Epithelial cell of proximal tubule (primary cell): ENCODE measurements at regions not wholly inside any gene's neighbourhood (a gene's known extent, or its start where the extent isn't known, plus 50 kb on each side); places are given as distances from the start of the nearest gene placed in this dataset.
"Not testable (repeated sequence)": the region's sequence is repeated elsewhere in the genome, so short reads cannot be mapped to it uniquely, and the experiment has no call there.

Experiments used
- DNase-seq: peaks from one replicate; pipeline ENCODE4 v3.0.0-alpha.2; 2011; ENCODE audit warnings: low read depth
- H3K4me3 ChIP-seq: 2 replicates; pipeline ENCODE4 v1.5.1; 2011; ENCODE audit warnings: low read depth, mild to moderate bottlenecking, low read length
- CTCF ChIP-seq: conservative IDR thresholded peaks from 2 replicates; pipeline ENCODE4 v1.5.1; 2012; ENCODE audit warnings: low read depth, mild to moderate bottlenecking, low read length

DNA sequence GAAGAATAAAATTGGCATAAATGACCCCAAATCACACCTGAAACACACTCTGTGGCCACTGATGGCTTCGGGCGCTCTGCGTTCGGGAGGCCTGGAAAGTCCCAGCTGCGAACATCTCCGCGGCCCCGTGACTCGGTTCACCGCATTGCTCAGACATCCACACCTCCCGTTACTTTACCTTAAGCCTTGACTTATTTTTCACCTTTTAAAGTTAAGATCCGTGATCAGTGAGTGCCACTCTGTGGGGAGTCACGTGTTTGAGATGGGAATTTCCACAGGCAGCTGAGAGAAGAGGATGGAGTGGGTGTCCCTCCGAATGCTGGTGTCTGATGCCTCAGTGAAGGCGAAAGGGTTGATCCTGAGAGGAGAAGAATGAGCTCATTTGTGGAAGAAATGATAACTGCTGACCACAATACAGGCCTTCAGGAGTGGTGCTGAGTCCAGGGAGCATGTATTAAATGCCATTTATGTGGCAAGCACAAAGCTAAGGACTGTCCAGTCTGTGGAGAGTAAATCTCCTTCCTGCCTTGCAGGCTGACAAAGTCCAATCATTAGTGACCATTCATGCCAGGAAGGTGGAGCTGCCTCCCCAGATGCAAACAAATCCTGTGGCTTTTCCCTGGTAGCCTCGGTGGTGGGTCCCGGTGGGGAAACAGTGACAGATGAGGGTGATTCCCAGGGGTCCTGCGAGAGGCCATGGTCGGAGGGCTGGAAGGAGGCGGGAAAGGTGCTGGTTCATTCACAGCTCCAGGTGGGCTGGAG, 168.8 kb downstream of the RTP5 start:
- no peak for TF ChIP-seq CTCF
- H3K4me3 ChIP-seq, result no peak overlapping the region
- DNase-seq, result no peak

DNA sequence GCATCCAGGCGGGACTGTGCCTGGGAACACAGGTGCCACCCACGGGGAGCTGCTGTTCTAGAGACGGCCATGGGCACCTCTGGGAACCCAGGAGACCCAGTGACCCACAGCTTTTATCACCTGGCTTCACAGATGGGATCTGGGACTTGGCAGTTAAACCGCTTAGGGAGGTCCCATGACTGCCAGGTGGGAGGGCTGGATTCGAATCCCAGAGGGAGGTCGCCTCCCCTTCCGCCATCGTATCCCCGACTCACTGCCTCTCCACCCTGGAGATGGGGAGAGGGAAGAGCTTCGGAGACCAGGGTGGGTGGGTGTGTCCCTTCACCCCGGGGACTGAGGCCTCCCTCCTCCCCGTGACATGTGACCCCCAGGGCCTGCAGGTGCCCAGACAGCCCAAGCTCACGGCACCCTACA, 169.4 kb downstream of the RTP5 start:
- TF ChIP-seq CTCF, result no peak
- H3K4me3 ChIP-seq, result no peak overlapping the region
- no peak for DNase-seq

- TF ChIP-seq CTCF, result no peak
- H3K4me3 ChIP-seq, result no peak overlapping the region
- DNase-seq, result no peak
Observed at GRCh38 chr2:242040303-242040655, 170.8 kb downstream of the RTP5 start.

- DNase-seq, result no peak
- H3K4me3 ChIP-seq, result no peak overlapping the region
- TF ChIP-seq CTCF, result no peak
Observed at GRCh38 chr2:242040681-242041080, 171.2 kb downstream of the RTP5 start.

DNA sequence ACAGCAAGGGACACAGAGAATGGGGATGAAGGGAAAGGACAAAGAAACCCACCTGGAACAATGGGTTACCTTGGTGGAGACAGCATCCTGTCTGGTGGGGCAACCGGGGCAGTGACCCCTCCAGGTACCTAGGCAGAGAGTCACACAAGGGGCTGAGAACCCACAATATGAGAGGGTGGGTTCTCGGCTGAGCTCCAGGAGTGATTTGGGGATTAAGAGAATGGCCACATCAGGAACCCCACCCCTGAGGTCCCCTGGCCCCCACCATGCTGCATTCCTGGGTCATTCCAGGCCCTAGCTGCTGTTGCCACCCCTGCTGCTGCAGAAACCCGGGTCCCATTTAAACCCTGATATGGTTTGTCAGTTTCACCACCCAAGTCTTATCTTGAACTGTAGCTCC, 172.3 kb downstream of the RTP5 start:
- no peak overlapping the region for H3K4me3 ChIP-seq
- no peak for DNase-seq
- TF ChIP-seq CTCF, result no peak

- H3K4me3 ChIP-seq, result no peak overlapping the region
- DNase-seq, result no peak
- TF ChIP-seq CTCF, result no peak
Observed at GRCh38 chr2:242043538-242044312, 174.2 kb downstream of the RTP5 start.

GRCh38 chr2:242044313-242044590, 174.7 kb downstream of the RTP5 start:
- DNase-seq, result no peak
- no peak overlapping the region for H3K4me3 ChIP-seq
- TF ChIP-seq CTCF, result no peak

- not testable (repeated sequence) for H3K4me3 ChIP-seq
Observed at GRCh38 chr2:242045596-242046144, 176.1 kb downstream of the RTP5 start.

More at GRCh38 chr2:242045596-242046144, 176.1 kb downstream of the RTP5 start:
- DNase-seq, result not testable (repeated sequence)
